SK-N-SH (cell line): ENCODE measurements at regions not wholly inside any gene's neighbourhood (a gene's known extent, or its start where the extent isn't known, plus 50 kb on each side); places are given as distances from the start of the nearest gene placed in this dataset.

Source experiments
- CTCF ChIA-PET: fragments of 300-600, 350-600 bp; formaldehyde crosslinking; extraction: SDS; loops from one replicate; lab custom pipeline; 2021; lab: Yijun Ruan, JAX
- POLR2A ChIA-PET: fragments of 350-600 bp; sonication (Branson Sonifier 250); formaldehyde crosslinking; extraction: SDS; loops from one replicate; lab custom pipeline; 2020; ENCODE audit warnings: antibody characterized with exemption, inconsistent platforms; lab: Yijun Ruan, JAX
- DNase-seq: peaks from one replicate; pipeline ENCODE4 v3.0.0; 2012
- H2AFZ ChIP-seq: fragments of 200-600 bp; sonication (generic); 2 replicates; pipeline ENCODE4 v1.8.1; 2016; ENCODE audit warnings: antibody characterized with exemption, mild to moderate bottlenecking, low read depth
- H3F3A ChIP-seq: fragments of 200-600 bp; sonication (generic); replicated peaks from 2 replicates; pipeline ENCODE3; 2016; ENCODE audit warnings: antibody characterized with exemption, mild to moderate bottlenecking; ENCODE audit not compliant: insufficient read depth
- H3K27ac ChIP-seq, 2 experiments: fragments of 200-500 bp in 1 of 2; fragments of 200-600 bp in 1 of 2; sonication (Bioruptor generic) in 1 of 2; sonication (generic), shearing (Covaris generic) in 1 of 2; 2 replicates each; pipeline versions ENCODE4 v1.5.1 to v1.6.1; 2014 to 2016; ENCODE audit warnings: low read depth in 2 of 2, inconsistent platforms in 1 of 2, low read length in 1 of 2, mild to moderate bottlenecking in 1 of 2, mixed read lengths in 1 of 2
- H3K27me3 ChIP-seq: fragments of 200-600 bp; sonication (generic), shearing (Covaris generic); 2 replicates; pipeline ENCODE4 v1.6.1; 2016; ENCODE audit warnings: mixed run types; ENCODE audit not compliant: insufficient read depth
- H3K36me3 ChIP-seq, 2 experiments: fragments of 200-500 bp in 1 of 2; fragments of 200-600 bp in 1 of 2; sonication (Bioruptor generic) in 1 of 2; sonication (generic) in 1 of 2; replicated peaks in 1 of 2; 2 replicates each; pipeline versions ENCODE3 to v1.5.1; 2014 to 2016; ENCODE audit warnings: low read length in 1 of 2, mild to moderate bottlenecking in 1 of 2; ENCODE audit not compliant: insufficient read depth in 2 of 2, control insufficient read depth in 1 of 2
- H3K4me1 ChIP-seq, 2 experiments: fragments of 200-500 bp in 1 of 2; fragments of 200-600 bp in 1 of 2; sonication (Bioruptor generic) in 1 of 2; sonication (generic), shearing (Covaris generic) in 1 of 2; 2 replicates each; pipeline versions ENCODE4 v1.5.1 to v1.6.1; 2014 to 2016; ENCODE audit warnings: low read depth in 1 of 2, low read length in 1 of 2, mixed run types in 1 of 2; ENCODE audit not compliant: insufficient read depth in 2 of 2, control insufficient read depth in 1 of 2
- H3K4me2 ChIP-seq: fragments of 200-600 bp; sonication (generic), shearing (Covaris generic); 2 replicates; pipeline ENCODE4 v1.6.1; 2017; ENCODE audit warnings: mixed run types
- H3K4me3 ChIP-seq, 2 experiments: fragments of 200-500 bp in 1 of 2; fragments of 200-600 bp in 1 of 2; sonication (Bioruptor generic) in 1 of 2; sonication (generic), shearing (Covaris generic) in 1 of 2; 2 replicates each; pipeline versions ENCODE4 v1.5.1 to v1.8.1; 2014 to 2016; ENCODE audit warnings: low read depth in 2 of 2, inconsistent platforms in 1 of 2, low read length in 1 of 2, mild to moderate bottlenecking in 1 of 2, mixed read lengths in 1 of 2, moderate library complexity in 1 of 2
- H3K79me2 ChIP-seq: fragments of 200-600 bp; sonication (generic); 2 replicates; pipeline ENCODE4 v1.8.1; 2017; ENCODE audit warnings: mild to moderate bottlenecking; ENCODE audit not compliant: insufficient read depth
- H3K9ac ChIP-seq: fragments of 200-600 bp; sonication (generic); 2 replicates; pipeline ENCODE4 v1.6.1; 2017; ENCODE audit warnings: mixed run types
- H3K9me2 ChIP-seq: fragments of 200-600 bp; sonication (generic); 2 replicates; pipeline ENCODE4 v1.6.1; 2017; ENCODE audit warnings: mixed run types
- H3K9me3 ChIP-seq: fragments of 200-600 bp; sonication (generic); 2 replicates; pipeline ENCODE4 v1.6.1; 2017; ENCODE audit warnings: mixed run types, mild to moderate bottlenecking, moderate library complexity
- H4K20me1 ChIP-seq: fragments of 200-600 bp; sonication (generic); 2 replicates; pipeline ENCODE4 v1.6.1; 2017; ENCODE audit warnings: mild to moderate bottlenecking, mixed run types; ENCODE audit not compliant: insufficient read depth
- CHD2 ChIP-seq: fragments of 150-350 bp; IDR thresholded peaks from 2 replicates; pipeline ENCODE4 v1.6.1; 2018; ENCODE audit warnings: low read length; ENCODE audit not compliant: partially characterized antibody
- ELF1 ChIP-seq: IDR thresholded peaks from 2 replicates; pipeline ENCODE4 v1.4.0; 2012
- EZH2phosphoT487 ChIP-seq: fragments of 200-600 bp; sonication (generic); IDR thresholded peaks from 2 replicates; pipeline ENCODE4 v1.6.1; 2017; ENCODE audit warnings: low read depth, mixed run types, mild to moderate bottlenecking, antibody characterized with exemption, moderate library complexity, borderline replicate concordance
- FOSL2 ChIP-seq: IDR thresholded peaks from 2 replicates; pipeline ENCODE4 v1.4.0; 2012; ENCODE audit warnings: low read depth, mild to moderate bottlenecking, moderate library complexity, borderline replicate concordance
- FOXJ3 ChIP-seq: sonication (generic); formaldehyde crosslinking; IDR thresholded peaks from 2 replicates; pipeline ENCODE4 v1.5.1; 2020; ENCODE audit warnings: mild to moderate bottlenecking, missing genetic modification reagents
- GATA2 ChIP-seq: sonication (generic); formaldehyde crosslinking; IDR thresholded peaks from 2 replicates; pipeline ENCODE4 v1.5.0; 2020; ENCODE audit warnings: mild to moderate bottlenecking, missing genetic modification reagents
- IRF3 ChIP-seq: fragments of 150-350 bp; IDR thresholded peaks from 2 replicates; pipeline ENCODE4 v1.6.1; 2016; ENCODE audit warnings: mild to moderate bottlenecking, low read depth, low read length
- MAX ChIP-seq: IDR thresholded peaks from 2 replicates; pipeline ENCODE4 v1.4.0; 2012; ENCODE audit warnings: low read depth
- NRF1 ChIP-seq: IDR thresholded peaks from 2 replicates; pipeline ENCODE4 v1.6.1; 2012; ENCODE audit warnings: low read depth, mild to moderate bottlenecking, low read length
- PBX3 ChIP-seq: IDR thresholded peaks from 2 replicates; pipeline ENCODE4; 2012
- RCOR1 ChIP-seq: fragments of 150-350 bp; IDR thresholded peaks from 2 replicates; pipeline ENCODE4 v1.6.1; 2017; ENCODE audit warnings: antibody characterized with exemption, low read length
- RFX5 ChIP-seq: IDR thresholded peaks from 2 replicates; pipeline ENCODE4 v1.6.1; 2012; ENCODE audit warnings: mild to moderate bottlenecking, improper control_type of control experiment, low read length
- RXRA ChIP-seq: IDR thresholded peaks from 2 replicates; pipeline ENCODE4 v1.4.0; 2012; ENCODE audit warnings: low read depth, mild to moderate bottlenecking, borderline replicate concordance
- SIN3A ChIP-seq: IDR thresholded peaks from 2 replicates; pipeline ENCODE4 v1.6.1; 2012; ENCODE audit warnings: low read depth, mild to moderate bottlenecking, low read length, moderate library complexity, borderline replicate concordance
- TEAD4 ChIP-seq: IDR thresholded peaks from 2 replicates; pipeline ENCODE4 v1.4.0; 2012; ENCODE audit warnings: mild to moderate bottlenecking, borderline replicate concordance; ENCODE audit not compliant: insufficient read depth
- WGBS: methylation state at CpG from one replicate; pipeline ENCODE4 v1.1.6; 2017; ENCODE audit warnings: low lambda C conversion rate; 5-methylcytosine and 5-hydroxymethylcytosine counted together
- TF ChIP-seq, protein P1 (sequence below): IDR thresholded peaks from 2 replicates; pipeline ENCODE4 v1.6.1; 2012; ENCODE audit warnings: mild to moderate bottlenecking, low read depth, low read length, moderate library complexity
- TF ChIP-seq, protein P2 (sequence below): IDR thresholded peaks from 2 replicates; pipeline ENCODE4 v1.4.0; 2012; ENCODE audit warnings: low read depth, borderline replicate concordance

- H3K27ac ChIP-seq, result no peak overlapping the region
- CTCF ChIA-PET, result interaction anchor here (1.2 to 2.7 kb wide), 2 partner anchors 10 to 98 kb away, joined by 3 to 11 read pairs; no protein-coding TSS in a partner anchor
- TF ChIP-seq SIN3A (no peak), IRF3 (no peak), RCOR1 (no peak), PBX3 (no peak), GATA2 (CRISPR knock-in tag) (no peak), TEAD4 (no peak), NRF1 (no peak), FOSL2 (no peak)
- TF ChIP-seq, protein P1, sequence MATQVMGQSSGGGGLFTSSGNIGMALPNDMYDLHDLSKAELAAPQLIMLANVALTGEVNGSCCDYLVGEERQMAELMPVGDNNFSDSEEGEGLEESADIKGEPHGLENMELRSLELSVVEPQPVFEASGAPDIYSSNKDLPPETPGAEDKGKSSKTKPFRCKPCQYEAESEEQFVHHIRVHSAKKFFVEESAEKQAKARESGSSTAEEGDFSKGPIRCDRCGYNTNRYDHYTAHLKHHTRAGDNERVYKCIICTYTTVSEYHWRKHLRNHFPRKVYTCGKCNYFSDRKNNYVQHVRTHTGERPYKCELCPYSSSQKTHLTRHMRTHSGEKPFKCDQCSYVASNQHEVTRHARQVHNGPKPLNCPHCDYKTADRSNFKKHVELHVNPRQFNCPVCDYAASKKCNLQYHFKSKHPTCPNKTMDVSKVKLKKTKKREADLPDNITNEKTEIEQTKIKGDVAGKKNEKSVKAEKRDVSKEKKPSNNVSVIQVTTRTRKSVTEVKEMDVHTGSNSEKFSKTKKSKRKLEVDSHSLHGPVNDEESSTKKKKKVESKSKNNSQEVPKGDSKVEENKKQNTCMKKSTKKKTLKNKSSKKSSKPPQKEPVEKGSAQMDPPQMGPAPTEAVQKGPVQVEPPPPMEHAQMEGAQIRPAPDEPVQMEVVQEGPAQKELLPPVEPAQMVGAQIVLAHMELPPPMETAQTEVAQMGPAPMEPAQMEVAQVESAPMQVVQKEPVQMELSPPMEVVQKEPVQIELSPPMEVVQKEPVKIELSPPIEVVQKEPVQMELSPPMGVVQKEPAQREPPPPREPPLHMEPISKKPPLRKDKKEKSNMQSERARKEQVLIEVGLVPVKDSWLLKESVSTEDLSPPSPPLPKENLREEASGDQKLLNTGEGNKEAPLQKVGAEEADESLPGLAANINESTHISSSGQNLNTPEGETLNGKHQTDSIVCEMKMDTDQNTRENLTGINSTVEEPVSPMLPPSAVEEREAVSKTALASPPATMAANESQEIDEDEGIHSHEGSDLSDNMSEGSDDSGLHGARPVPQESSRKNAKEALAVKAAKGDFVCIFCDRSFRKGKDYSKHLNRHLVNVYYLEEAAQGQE, result no peak
- TF ChIP-seq, protein P2, sequence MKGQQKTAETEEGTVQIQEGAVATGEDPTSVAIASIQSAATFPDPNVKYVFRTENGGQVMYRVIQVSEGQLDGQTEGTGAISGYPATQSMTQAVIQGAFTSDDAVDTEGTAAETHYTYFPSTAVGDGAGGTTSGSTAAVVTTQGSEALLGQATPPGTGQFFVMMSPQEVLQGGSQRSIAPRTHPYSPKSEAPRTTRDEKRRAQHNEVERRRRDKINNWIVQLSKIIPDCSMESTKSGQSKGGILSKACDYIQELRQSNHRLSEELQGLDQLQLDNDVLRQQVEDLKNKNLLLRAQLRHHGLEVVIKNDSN, result no peak
- TF ChIP-seq, all 33 proteins: peak for 0
Measured at GRCh38 chr3:18890449-18890848, 257.9 kb upstream of the KCNH8 start.

GRCh38 chr3:18888819-18889218, 259.5 kb upstream of the KCNH8 start:
- Histone ChIP-seq H3K4me2 (no peak overlapping the region), H3F3A (no peaks in the 10 kb centered on the region), H2AFZ (no peak overlapping the region), H3K36me3 (no peaks in the 10 kb centered on the region), H3K4me3 (no peak overlapping the region), H3K9me2 (no peaks in the 10 kb centered on the region), H3K9ac (no peak overlapping the region), H3K27ac (no peak overlapping the region), H3K79me2 (no peaks in the 10 kb centered on the region), H3K4me1 (no peaks in the 10 kb centered on the region; a peak in 1 of 4 replicates), H4K20me1 (no peaks in the 10 kb centered on the region), H3K27me3 (no peaks in the 10 kb centered on the region), H3K9me3 (no peaks in the 10 kb centered on the region)
- CTCF ChIA-PET, result interaction anchor here (0.6 to 2.7 kb wide), 4 partner anchors 12 to 1460 kb away, joined by 3 to 11 read pairs (median 3); no protein-coding TSS in a partner anchor
- 44% methylated on average over 3 of the region's 3 CpGs for WGBS
- POLR2A ChIA-PET, result no interaction called here
- no peak for DNase-seq
- TF ChIP-seq MAX (no peak), CHD2 (no peak), FOXJ3 (CRISPR knock-in tag) (no peak), NRF1 (no peak), SIN3A (no peak), RXRA (no peak), ELF1 (no peak), EZH2phosphoT487 (no peak), RFX5 (no peak), RCOR1 (no peak)
- TF ChIP-seq, protein P2, result no peak

More at GRCh38 chr3:18890449-18890848, 257.9 kb upstream of the KCNH8 start:
- no peak for DNase-seq
- H3K9me3 ChIP-seq, result no peaks in the 10 kb centered on the region
- no peaks in the 10 kb centered on the region for H3K9me2 ChIP-seq
- no peaks in the 10 kb centered on the region; a peak in 1 of 4 replicates for H3K4me1 ChIP-seq
- no peaks in the 10 kb centered on the region for H3K79me2 ChIP-seq
- H4K20me1 ChIP-seq, result no peaks in the 10 kb centered on the region
- H3K4me3 ChIP-seq, result no peak overlapping the region
- no peak overlapping the region for H3K9ac ChIP-seq
- 45% methylated on average over 3 of the region's 3 CpGs for WGBS
- H3K4me2 ChIP-seq, result no peak overlapping the region
- no peak overlapping the region for H2AFZ ChIP-seq
- no peaks in the 10 kb centered on the region for H3K27me3 ChIP-seq
- POLR2A ChIA-PET, result no interaction called here
- H3F3A ChIP-seq, result no peaks in the 10 kb centered on the region
- H3K36me3 ChIP-seq, result no peaks in the 10 kb centered on the region
